ENCODE measurements at regions not wholly inside any gene's neighbourhood (a gene's known extent, or its start where the extent isn't known, plus 50 kb on each side); places are given as distances from the start of the nearest gene placed in this dataset.

DNA sequence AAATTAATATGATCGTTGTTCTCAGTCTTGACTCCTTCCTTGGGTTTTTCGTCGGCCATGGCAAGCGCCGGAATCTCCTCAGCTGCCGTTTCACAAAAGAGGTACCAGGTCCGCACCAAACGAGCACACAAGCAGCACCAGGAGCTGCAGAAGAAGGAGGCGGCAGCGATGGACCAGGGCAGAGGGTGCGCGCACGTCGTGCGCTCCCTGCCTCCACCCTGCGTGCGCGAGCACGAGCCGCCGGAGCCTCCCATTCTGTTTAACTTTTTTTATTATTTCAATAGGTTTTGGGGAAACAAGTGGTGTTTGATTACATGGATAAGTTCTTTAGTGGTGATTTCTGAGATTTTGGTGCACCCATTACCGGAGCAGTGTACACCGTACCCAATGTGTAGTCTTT lies 158.2 kb downstream of the PLS3 start:
- TF ChIP-seq SP1 (IDR thresholded peaks at IDR 0.05; ENCODE audit: low read depth, low read length) (no peak), BRCA1 (IDR thresholded peaks at IDR 0.05; ENCODE audit: low read depth, low read length) (no peak), CEBPB (IDR thresholded peaks at IDR 0.05; ENCODE audit: low read depth, low read length) (no peak)
- TF ChIP-seq, protein P1, sequence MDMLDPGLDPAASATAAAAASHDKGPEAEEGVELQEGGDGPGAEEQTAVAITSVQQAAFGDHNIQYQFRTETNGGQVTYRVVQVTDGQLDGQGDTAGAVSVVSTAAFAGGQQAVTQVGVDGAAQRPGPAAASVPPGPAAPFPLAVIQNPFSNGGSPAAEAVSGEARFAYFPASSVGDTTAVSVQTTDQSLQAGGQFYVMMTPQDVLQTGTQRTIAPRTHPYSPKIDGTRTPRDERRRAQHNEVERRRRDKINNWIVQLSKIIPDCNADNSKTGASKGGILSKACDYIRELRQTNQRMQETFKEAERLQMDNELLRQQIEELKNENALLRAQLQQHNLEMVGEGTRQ (IDR thresholded peaks at IDR 0.05; ENCODE audit: low read length): no peak
